Mesenchymal stem cell (in vitro differentiated cells and primary cell): ENCODE measurements at regions not wholly inside any gene's neighbourhood (a gene's known extent, or its start where the extent isn't known, plus 50 kb on each side); places are given as distances from the start of the nearest gene placed in this dataset.
"Not testable (repeated sequence)": the region's sequence is repeated elsewhere in the genome, so short reads cannot be mapped to it uniquely, and the experiment has no call there.

Source experiments
- DNase-seq: peaks from one replicate; pipeline ENCODE4 v3.0.0-alpha.2; 2013
- H2AFZ ChIP-seq: one replicate; pipeline ENCODE4 v1.6.1; 2013; ENCODE audit warnings: low read depth, mild to moderate bottlenecking, control low read depth, inconsistent platforms, low read length, moderate library complexity
- H2AK5ac ChIP-seq: 2 replicates; pipeline ENCODE4 v1.6.1; 2013; ENCODE audit warnings: low read length, moderate library complexity, mild to moderate bottlenecking, inconsistent platforms; ENCODE audit not compliant: severe bottlenecking
- H2BK120ac ChIP-seq: one replicate; pipeline ENCODE4 v1.6.1; 2013; ENCODE audit warnings: low read depth, mild to moderate bottlenecking, inconsistent platforms, low read length, moderate library complexity
- H2BK12ac ChIP-seq, 2 experiments: one replicate each; pipeline ENCODE4 v1.6.1; 2013; ENCODE audit warnings: inconsistent platforms in 2 of 2, low read length in 2 of 2, mild to moderate bottlenecking in 2 of 2, moderate library complexity in 2 of 2, control low read depth in 1 of 2
- H2BK15ac ChIP-seq: one replicate; pipeline ENCODE4 v1.6.1; 2013; ENCODE audit warnings: mild to moderate bottlenecking, low read depth, inconsistent platforms; ENCODE audit not compliant: poor library complexity, severe bottlenecking
- H2BK5ac ChIP-seq: 2 replicates; pipeline ENCODE4 v1.6.1; 2013; ENCODE audit warnings: low read depth, mild to moderate bottlenecking, low read length, control low read depth, inconsistent platforms; ENCODE audit not compliant: poor library complexity, severe bottlenecking
- H3K14ac ChIP-seq, 2 experiments: one replicate each; pipeline ENCODE4 v1.6.1; 2013; ENCODE audit warnings: inconsistent platforms in 2 of 2, low read length in 2 of 2, control low read depth in 1 of 2, mild to moderate bottlenecking in 1 of 2, moderate library complexity in 1 of 2
- H3K18ac ChIP-seq, 2 experiments: one replicate each; pipeline ENCODE4 v1.6.1; 2013; ENCODE audit warnings: inconsistent platforms in 2 of 2, low read length in 2 of 2, control low read depth in 1 of 2, low read depth in 1 of 2, mild to moderate bottlenecking in 1 of 2
- H3K23ac ChIP-seq, 2 experiments: one replicate each; pipeline ENCODE4 v1.6.1; 2013; ENCODE audit warnings: inconsistent platforms in 2 of 2, low read length in 2 of 2, mild to moderate bottlenecking in 2 of 2, moderate library complexity in 2 of 2, control low read depth in 1 of 2
- H3K27ac ChIP-seq: 2 replicates; pipeline ENCODE4 v1.5.1; 2013; ENCODE audit warnings: mild to moderate bottlenecking, moderate library complexity, low read length, control low read depth, inconsistent platforms; ENCODE audit not compliant: poor library complexity, severe bottlenecking
- H3K27me3 ChIP-seq, 2 experiments: 2 replicates each; pipeline versions ENCODE4 v1.6.1 to v1.7.0; 2013; ENCODE audit warnings: low read length in 2 of 2, mild to moderate bottlenecking in 2 of 2, moderate library complexity in 2 of 2, control low read depth in 1 of 2, inconsistent platforms in 1 of 2; ENCODE audit not compliant: control insufficient read depth in 1 of 2, insufficient read depth in 1 of 2
- H3K36me3 ChIP-seq, 2 experiments: 2 replicates each; pipeline versions ENCODE4 v1.6.1 to v1.7.0; 2013; ENCODE audit warnings: low read length in 2 of 2, control low read depth in 1 of 2, inconsistent platforms in 1 of 2, low read depth in 1 of 2, mild to moderate bottlenecking in 1 of 2; ENCODE audit not compliant: insufficient read depth in 2 of 2, control insufficient read depth in 1 of 2
- H3K4ac ChIP-seq, 2 experiments: one replicate each; pipeline ENCODE4 v1.6.1; 2013; ENCODE audit warnings: inconsistent platforms in 2 of 2, low read length in 2 of 2, mild to moderate bottlenecking in 2 of 2, moderate library complexity in 2 of 2, control low read depth in 1 of 2, low read depth in 1 of 2
- H3K4me1 ChIP-seq: 2 replicates; pipeline ENCODE4 v1.6.1; 2013; ENCODE audit warnings: low read depth, low read length, control low read depth; ENCODE audit not compliant: control insufficient read depth, insufficient read depth
- H3K4me2 ChIP-seq: 2 replicates; pipeline ENCODE4 v1.6.1; 2013; ENCODE audit warnings: low read length, mild to moderate bottlenecking, inconsistent platforms; ENCODE audit not compliant: poor library complexity, severe bottlenecking
- H3K4me3 ChIP-seq, 2 experiments: 2 replicates each; pipeline versions ENCODE4 v1.5.1 to v1.7.0; 2013; ENCODE audit warnings: low read length in 2 of 2, mild to moderate bottlenecking in 2 of 2, control low read depth in 1 of 2, low read depth in 1 of 2; ENCODE audit not compliant: insufficient read depth in 1 of 2
- H3K79me1 ChIP-seq: replicated peaks from 2 replicates; pipeline ENCODE4 v1.6.1; 2013; ENCODE audit warnings: mild to moderate bottlenecking, control low read depth, low read length, inconsistent platforms; ENCODE audit not compliant: poor library complexity, severe bottlenecking
- H3K9ac ChIP-seq: 2 replicates; pipeline ENCODE4 v1.7.0; 2013; ENCODE audit warnings: mild to moderate bottlenecking, low read length, moderate library complexity
- H3K9me3 ChIP-seq: 2 replicates; pipeline ENCODE4 v1.7.0; 2013; ENCODE audit warnings: mild to moderate bottlenecking, low read length; ENCODE audit not compliant: control insufficient read depth
- H4K8ac ChIP-seq: one replicate; pipeline ENCODE4 v1.6.1; 2013; ENCODE audit warnings: inconsistent platforms, mild to moderate bottlenecking, low read length, moderate library complexity
- H4K91ac ChIP-seq: one replicate; pipeline ENCODE4 v1.6.1; 2013; ENCODE audit warnings: mild to moderate bottlenecking, low read length, inconsistent platforms
- WGBS: methylation state at CpG from one replicate; pipeline ENCODE4 v1.1.7; 2013; ENCODE audit warnings: mixed read lengths; 5-methylcytosine and 5-hydroxymethylcytosine counted together

DNA sequence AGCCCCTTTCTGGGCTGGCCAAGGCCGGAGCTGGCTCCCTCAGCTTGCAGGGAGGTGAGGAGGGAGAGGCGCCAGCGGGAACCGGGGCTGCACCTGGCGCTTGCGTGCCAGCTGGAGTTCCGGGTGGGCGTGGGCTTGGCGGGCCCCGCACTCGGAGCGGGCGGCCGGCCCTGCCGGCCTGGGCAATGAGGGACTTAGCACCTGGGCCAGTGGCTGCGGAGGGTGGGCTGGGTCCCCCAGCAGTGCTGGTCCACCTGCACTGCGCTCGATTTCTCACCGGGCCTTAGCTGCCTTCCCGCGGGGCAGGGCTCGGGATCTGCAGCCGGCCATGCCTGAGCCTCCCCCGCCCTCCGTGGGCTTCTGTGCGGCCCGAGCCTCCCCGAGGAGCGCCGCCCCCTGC is 331.5 kb upstream of the KYNU start:
- 94% methylated on average over 30 of the region's 30 CpGs for WGBS
- H3K18ac ChIP-seq, H3K4me1 ChIP-seq: not testable (repeated sequence)

DNA sequence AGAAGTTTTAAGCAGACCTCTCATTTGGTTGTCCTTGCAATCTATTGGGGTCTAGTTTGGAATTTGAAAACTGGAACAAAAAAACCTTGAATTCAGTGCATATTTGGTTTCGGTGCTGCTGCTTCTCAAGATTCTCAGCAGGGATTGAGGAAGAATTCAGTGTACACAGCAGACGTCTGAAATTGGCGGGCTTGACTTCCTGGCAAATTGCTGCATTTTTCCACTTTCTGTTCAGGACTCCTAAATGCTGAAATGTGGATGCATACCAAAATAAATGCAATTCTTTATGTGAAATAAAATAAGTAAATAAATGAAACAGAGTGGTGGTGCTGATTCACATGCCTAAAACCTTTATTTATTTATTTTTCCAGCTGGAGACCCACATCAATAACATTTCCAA is 332.4 kb upstream of the KYNU start:
- Histone ChIP-seq H2BK12ac (no peak overlapping the region), H2AK5ac (no peak overlapping the region), H3K27me3 (no peaks in the 10 kb centered on the region), H2BK120ac (no peak overlapping the region), H2BK15ac (no peak overlapping the region), H3K4me1 (no peaks in the 10 kb centered on the region), H2AFZ (no peak overlapping the region), H3K4ac (no peak overlapping the region), H3K18ac (no peak overlapping the region), H2BK5ac (no peak overlapping the region), H3K14ac (no peak overlapping the region), H3K4me2 (no peak overlapping the region), H3K9me3 (no peaks in the 10 kb centered on the region), H3K23ac (no peak overlapping the region), H4K91ac (no peak overlapping the region), H3K36me3 (no peaks in the 10 kb centered on the region), H3K4me3 (no peak overlapping the region), H4K8ac (no peak overlapping the region), H3K9ac (no peak overlapping the region), H3K27ac (no peak overlapping the region), H3K79me1 (no peaks in the 10 kb centered on the region)
- 89% methylated on average over 3 of the region's 3 CpGs for WGBS
- DNase-seq: no peak

More for the DNA sequence above, 331.5 kb upstream of the KYNU start:
- not testable (repeated sequence) for DNase-seq, H4K91ac ChIP-seq, H3K9ac ChIP-seq, H2BK12ac ChIP-seq, H3K4me2 ChIP-seq, H2BK15ac ChIP-seq, H3K14ac ChIP-seq, H3K4ac ChIP-seq, H3K79me1 ChIP-seq, H2AK5ac ChIP-seq, H3K9me3 ChIP-seq, H3K27ac ChIP-seq, H2BK120ac ChIP-seq, H4K8ac ChIP-seq, H3K36me3 ChIP-seq, H2BK5ac ChIP-seq, H3K4me3 ChIP-seq, H3K23ac ChIP-seq, H3K27me3 ChIP-seq, H2AFZ ChIP-seq

DNA sequence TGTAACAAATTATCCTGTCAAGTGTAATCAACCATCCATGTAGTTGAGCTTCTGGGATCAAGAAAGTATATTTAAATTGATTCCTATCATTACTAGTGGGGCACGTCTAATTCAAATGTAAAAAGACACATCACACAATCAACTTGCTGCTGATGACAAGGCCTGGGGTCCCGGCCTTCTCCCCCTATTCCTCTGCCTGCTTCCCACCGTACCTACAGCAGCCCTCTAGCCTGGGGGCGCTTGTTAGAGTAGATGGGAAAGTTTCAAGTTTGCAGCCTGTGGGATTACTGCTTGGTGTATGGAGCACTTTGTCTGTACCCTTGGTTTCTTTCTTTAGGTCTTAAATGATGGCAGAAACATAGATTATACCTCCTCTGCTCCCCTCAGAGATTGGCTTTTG is 333.3 kb upstream of the KYNU start:
- Histone ChIP-seq H3K27me3 (no peaks in the 10 kb centered on the region), H3K4me2 (no peak overlapping the region), H2BK5ac (no peak overlapping the region), H2AK5ac (no peak overlapping the region), H3K9ac (no peak overlapping the region), H2BK120ac (no peak overlapping the region), H2BK15ac (no peak overlapping the region), H3K4me1 (no peaks in the 10 kb centered on the region), H4K91ac (no peak overlapping the region), H3K36me3 (no peaks in the 10 kb centered on the region), H3K18ac (no peak overlapping the region), H3K79me1 (no peaks in the 10 kb centered on the region), H2BK12ac (no peak overlapping the region), H3K14ac (no peak overlapping the region), H3K27ac (no peak overlapping the region), H2AFZ (no peak overlapping the region), H3K9me3 (no peaks in the 10 kb centered on the region), H3K23ac (no peak overlapping the region), H4K8ac (no peak overlapping the region), H3K4me3 (no peak overlapping the region), H3K4ac (no peak overlapping the region)
- WGBS: 17% methylated on average over 1 of the region's 4 CpGs
- no peak for DNase-seq

DNA sequence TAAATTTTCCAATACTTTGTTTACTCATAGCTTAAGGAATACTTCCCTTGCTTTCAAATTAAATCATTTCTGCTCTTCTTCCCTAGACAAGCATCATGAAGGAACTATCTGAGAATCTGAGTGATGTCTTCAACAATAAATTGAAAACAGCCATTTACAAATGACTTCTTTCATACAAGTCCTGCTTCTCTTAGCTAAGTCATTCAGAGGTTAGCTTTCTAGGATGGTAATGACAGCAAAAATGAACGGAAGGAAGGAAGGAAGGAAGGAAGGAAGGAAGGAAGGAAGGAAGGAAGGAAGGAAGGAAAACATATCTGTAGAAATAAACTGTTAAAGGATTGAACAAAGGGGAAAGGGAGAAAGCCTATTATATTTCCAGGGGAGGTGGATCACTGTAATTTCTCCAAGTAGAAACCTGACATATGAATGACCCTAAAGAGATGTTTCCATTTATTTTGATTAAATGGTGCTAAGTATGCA is 335.0 kb upstream of the KYNU start:
- Histone ChIP-seq H3K4me1 (no peaks in the 10 kb centered on the region), H2BK15ac (no peak overlapping the region), H2BK12ac (no peak overlapping the region), H3K14ac (no peak overlapping the region), H3K79me1 (no peaks in the 10 kb centered on the region), H3K27me3 (no peaks in the 10 kb centered on the region), H3K36me3 (no peaks in the 10 kb centered on the region), H2AK5ac (no peak overlapping the region), H3K23ac (no peak overlapping the region), H3K4ac (no peak overlapping the region), H3K18ac (no peak overlapping the region), H4K91ac (no peak overlapping the region), H3K9ac (no peak overlapping the region), H2BK5ac (no peak overlapping the region), H4K8ac (no peak overlapping the region), H3K9me3 (no peaks in the 10 kb centered on the region), H3K27ac (no peak overlapping the region), H2BK120ac (no peak overlapping the region), H2AFZ (no peak overlapping the region), H3K4me2 (no peak overlapping the region), H3K4me3 (no peak overlapping the region)
- DNase-seq: no peak
- 49% methylated on average over 1 of the region's 1 CpG for WGBS
